H9 (cell line): ENCODE measurements at regions not wholly inside any gene's neighbourhood (a gene's known extent, or its start where the extent isn't known, plus 50 kb on each side); places are given as distances from the start of the nearest gene placed in this dataset.

Source experiments
- DNase-seq: peaks from one replicate; pipeline ENCODE4 v3.0.0-alpha.2; 2017
- H2AFZ ChIP-seq: one replicate; pipeline ENCODE4 v1.6.1; 2013; ENCODE audit warnings: mild to moderate bottlenecking, low read length, control low read depth, moderate library complexity
- H2AK5ac ChIP-seq: 2 replicates; pipeline ENCODE4 v1.6.1; 2013; ENCODE audit warnings: low read length, control low read depth, mixed read lengths; ENCODE audit not compliant: insufficient read length
- H2BK120ac ChIP-seq: one replicate; pipeline ENCODE4 v1.6.1; 2013; ENCODE audit warnings: low read depth, mild to moderate bottlenecking, low read length, control low read depth, inconsistent platforms; ENCODE audit not compliant: poor library complexity, severe bottlenecking
- H2BK12ac ChIP-seq: 2 replicates; pipeline ENCODE4 v1.6.1; 2013; ENCODE audit warnings: low read length, control low read depth, mixed read lengths, low read depth; ENCODE audit not compliant: insufficient read length
- H2BK15ac ChIP-seq: 2 replicates; pipeline ENCODE4 v1.6.1; 2013; ENCODE audit warnings: low read depth, low read length, control low read depth
- H2BK20ac ChIP-seq: one replicate; pipeline ENCODE4 v1.6.1; 2013; ENCODE audit warnings: low read depth, mild to moderate bottlenecking, low read length, control low read depth, inconsistent platforms; ENCODE audit not compliant: poor library complexity, severe bottlenecking
- H2BK5ac ChIP-seq: 2 replicates; pipeline ENCODE4 v1.6.1; 2013; ENCODE audit warnings: low read length, control low read depth, mixed read lengths; ENCODE audit not compliant: insufficient read length
- H3K14ac ChIP-seq: 2 replicates; pipeline ENCODE4 v1.6.1; 2013; ENCODE audit warnings: low read length, control low read depth; ENCODE audit not compliant: insufficient read depth
- H3K18ac ChIP-seq: 2 replicates; pipeline ENCODE4 v1.6.1; 2013; ENCODE audit warnings: low read depth, mild to moderate bottlenecking, mixed read lengths, low read length, control low read depth; ENCODE audit not compliant: insufficient read length
- H3K23ac ChIP-seq: 2 replicates; pipeline ENCODE4 v1.6.1; 2013; ENCODE audit warnings: low read length, control low read depth, mixed read lengths, low read depth; ENCODE audit not compliant: insufficient read length
- H3K23me2 ChIP-seq: 2 replicates; pipeline ENCODE4 v1.6.1; 2013; ENCODE audit warnings: low read depth, mild to moderate bottlenecking, mixed read lengths, low read length, control low read depth; ENCODE audit not compliant: insufficient read length, poor library complexity, severe bottlenecking
- H3K27ac ChIP-seq: 2 replicates; pipeline ENCODE4 v1.5.1; 2013; ENCODE audit warnings: low read length, control low read depth, mixed read lengths, low read depth; ENCODE audit not compliant: insufficient read length
- H3K27me3 ChIP-seq: 2 replicates; pipeline ENCODE4 v1.6.1; 2013; ENCODE audit warnings: low read length, control low read depth, inconsistent platforms; ENCODE audit not compliant: insufficient read depth
- H3K4ac ChIP-seq: 2 replicates; pipeline ENCODE4 v1.6.1; 2013; ENCODE audit warnings: low read depth, mild to moderate bottlenecking, control low read depth, inconsistent platforms, low read length, moderate library complexity
- H3K4me1 ChIP-seq: 2 replicates; pipeline ENCODE4 v1.6.1; 2013; ENCODE audit warnings: low read length, control low read depth, inconsistent platforms; ENCODE audit not compliant: insufficient read depth
- H3K4me2 ChIP-seq: 2 replicates; pipeline ENCODE4 v1.6.1; 2013; ENCODE audit warnings: low read length, control low read depth, mixed read lengths; ENCODE audit not compliant: insufficient read length, insufficient read depth
- H3K56ac ChIP-seq: 2 replicates; pipeline ENCODE4 v1.6.1; 2013; ENCODE audit warnings: low read depth, mild to moderate bottlenecking, mixed read lengths, low read length, control low read depth; ENCODE audit not compliant: insufficient read length
- H3K79me1 ChIP-seq: 2 replicates; pipeline ENCODE4 v1.6.1; 2013; ENCODE audit warnings: low read depth, mild to moderate bottlenecking, moderate library complexity, low read length, control low read depth, inconsistent platforms; ENCODE audit not compliant: insufficient read depth, poor library complexity, severe bottlenecking
- H3K79me2 ChIP-seq: 2 replicates; pipeline ENCODE4 v1.6.1; 2013; ENCODE audit warnings: low read length, control low read depth, inconsistent platforms; ENCODE audit not compliant: insufficient read depth
- H3K9ac ChIP-seq: 2 replicates; pipeline ENCODE4 v1.6.1; 2013; ENCODE audit warnings: low read length, control low read depth, mixed read lengths; ENCODE audit not compliant: insufficient read length; ENCODE audit errors: extremely low read depth
- H3K9me3 ChIP-seq: one replicate; pipeline ENCODE4 v1.6.1; 2013; ENCODE audit warnings: low read depth, low read length, inconsistent platforms; ENCODE audit not compliant: control insufficient read depth
- H3T11ph ChIP-seq: one replicate; pipeline ENCODE4 v1.6.1; 2013; ENCODE audit warnings: mild to moderate bottlenecking, low read length, control low read depth, inconsistent platforms
- H4K20me1 ChIP-seq: one replicate; pipeline ENCODE4 v1.6.1; 2013; ENCODE audit not compliant: control insufficient read depth, insufficient read length, insufficient read depth
- H4K5ac ChIP-seq: 2 replicates; pipeline ENCODE4 v1.6.1; 2013; ENCODE audit warnings: low read depth, mild to moderate bottlenecking, mixed read lengths, low read length, control low read depth; ENCODE audit not compliant: insufficient read length
- H4K8ac ChIP-seq: replicated peaks from 2 replicates; pipeline ENCODE4 v1.6.1; 2013; ENCODE audit warnings: low read length, control low read depth, mixed read lengths, low read depth; ENCODE audit not compliant: insufficient read length
- H4K91ac ChIP-seq: 2 replicates; pipeline ENCODE4 v1.6.1; 2013; ENCODE audit warnings: low read depth, mild to moderate bottlenecking, moderate library complexity, mixed read lengths, low read length, control low read depth; ENCODE audit not compliant: insufficient read length
- H3K27ac Mint-ChIP-seq, 3 experiments: 2 replicates in 2 of 3; 3 replicates in 1 of 3; pipeline ENCODE4 v1.8.0; 2020 to 2021; ENCODE audit warnings: mixed read lengths in 3 of 3, mild to moderate bottlenecking in 1 of 3, moderate library complexity in 1 of 3
- H3K27me3 Mint-ChIP-seq: 2 replicates; pipeline ENCODE4 v1.8.0; 2021; ENCODE audit warnings: low read depth, mild to moderate bottlenecking, moderate library complexity, mixed read lengths
- H3K36me3 Mint-ChIP-seq, 3 experiments: 2 replicates in 2 of 3; 3 replicates in 1 of 3; pipeline ENCODE4 v1.8.0; 2020 to 2021; ENCODE audit warnings: low read depth in 3 of 3, mixed read lengths in 3 of 3; ENCODE audit not compliant: insufficient read depth in 1 of 3
- H3K4me1 Mint-ChIP-seq, 2 experiments: 2 replicates each; pipeline ENCODE4 v1.8.0; 2020; ENCODE audit warnings: mixed read lengths in 2 of 2
- H3K4me3 Mint-ChIP-seq, 2 experiments: 2 replicates in 1 of 2; 3 replicates in 1 of 2; pipeline ENCODE4 v1.8.0; 2020 to 2021; ENCODE audit warnings: mild to moderate bottlenecking in 2 of 2, mixed read lengths in 2 of 2, moderate library complexity in 1 of 2
- H3K9me3 Mint-ChIP-seq, 2 experiments: 2 replicates in 1 of 2; 3 replicates in 1 of 2; pipeline ENCODE4 v1.8.0; 2020; ENCODE audit warnings: mild to moderate bottlenecking in 2 of 2, mixed read lengths in 2 of 2, moderate library complexity in 1 of 2
- CTCF ChIP-seq: fragments of 200-600 bp; sonication (generic); conservative IDR thresholded peaks from 3 replicates; pipeline ENCODE4 v1.8.0; 2021; ENCODE audit warnings: antibody characterized with exemption, mild to moderate bottlenecking
- WGBS: extraction: QIAGEN DNeasy Blood & Tissue Kit; methylation state at CpG from one replicate; pipeline ENCODE4 v1.1.7; 2013; ENCODE audit warnings: missing lambda C conversion rate, low lambda C conversion rate, mixed read lengths; ENCODE audit not compliant: insufficient read length; ENCODE audit errors: extremely low coverage; 5-methylcytosine and 5-hydroxymethylcytosine counted together

DNA sequence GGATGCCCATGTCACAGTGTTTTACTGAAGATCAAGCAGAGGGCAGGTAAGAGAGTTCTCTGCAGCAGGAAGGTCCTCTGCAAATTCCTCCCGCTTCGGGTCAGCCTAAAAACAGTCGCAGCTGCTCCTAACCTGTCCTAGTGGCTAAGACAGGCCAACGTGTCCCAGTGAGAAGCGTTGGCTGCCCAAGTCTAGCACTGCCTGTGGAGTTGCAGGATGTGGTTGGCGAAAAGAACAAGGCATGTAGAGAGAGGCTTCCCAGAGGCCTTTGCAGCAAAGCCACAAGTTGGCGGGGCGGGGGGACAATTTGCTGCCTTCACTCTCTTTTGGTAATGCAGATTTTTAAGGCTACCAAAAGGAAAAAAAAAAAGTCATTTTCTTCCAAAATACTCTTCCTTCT lies 340.1 kb downstream of the BCL11B start:
- H2BK12ac ChIP-seq, result no peak overlapping the region
- no peaks in the 10 kb centered on the region for H3K36me3 Mint-ChIP-seq
- no peak overlapping the region for H3K4me3 Mint-ChIP-seq
- no peaks in the 10 kb centered on the region for H3K27me3 ChIP-seq
- no peaks in the 10 kb centered on the region; the same call in 1 of the 2 replicates for H3K27me3 Mint-ChIP-seq
- H2AFZ ChIP-seq, result no peak overlapping the region
- H3K4me1 Mint-ChIP-seq, result peaks cover 5 to 6% of the 10 kb centered on the region in 2 experiments
- H2BK15ac ChIP-seq, result no peak overlapping the region
- no peak overlapping the region for H4K8ac ChIP-seq
- no peaks in the 10 kb centered on the region for H3K9me3 Mint-ChIP-seq
- no peaks in the 10 kb centered on the region for H3K4me1 ChIP-seq
- H3K4ac ChIP-seq, result no peak overlapping the region
- WGBS, result no CpG with 5 or more reads among the region's 8 CpGs
- H4K20me1 ChIP-seq, result no peaks in the 10 kb centered on the region
- no peak for DNase-seq
- no peak overlapping the region for H3K9ac ChIP-seq
- H3K79me1 ChIP-seq, result no peaks in the 10 kb centered on the region
- H4K5ac ChIP-seq, result no peak overlapping the region
- no peak overlapping the region for H2BK5ac ChIP-seq
- no peak overlapping the region for H2AK5ac ChIP-seq
- no peaks in the 10 kb centered on the region for H3K9me3 ChIP-seq
- no peak overlapping the region for H3K27ac Mint-ChIP-seq
- no peak for TF ChIP-seq CTCF
- H4K91ac ChIP-seq, result no peak overlapping the region
- no peak overlapping the region for H2BK20ac ChIP-seq
- no peaks in the 10 kb centered on the region for H3K79me2 ChIP-seq
- no peak overlapping the region for H3K56ac ChIP-seq
- no peak overlapping the region for H3K27ac ChIP-seq
- H3K23me2 ChIP-seq, result no peaks in the 10 kb centered on the region
- no peak overlapping the region for H2BK120ac ChIP-seq
- H3K23ac ChIP-seq, result no peak overlapping the region
- H3T11ph ChIP-seq, result no peak overlapping the region
- no peak overlapping the region for H3K4me2 ChIP-seq
- H3K14ac ChIP-seq, result no peak overlapping the region
- H3K18ac ChIP-seq, result no peak overlapping the region
